ENCODE measurements at regions not wholly inside any gene's neighbourhood (a gene's known extent, or its start where the extent isn't known, plus 50 kb on each side); places are given as distances from the start of the nearest gene placed in this dataset.

DNA sequence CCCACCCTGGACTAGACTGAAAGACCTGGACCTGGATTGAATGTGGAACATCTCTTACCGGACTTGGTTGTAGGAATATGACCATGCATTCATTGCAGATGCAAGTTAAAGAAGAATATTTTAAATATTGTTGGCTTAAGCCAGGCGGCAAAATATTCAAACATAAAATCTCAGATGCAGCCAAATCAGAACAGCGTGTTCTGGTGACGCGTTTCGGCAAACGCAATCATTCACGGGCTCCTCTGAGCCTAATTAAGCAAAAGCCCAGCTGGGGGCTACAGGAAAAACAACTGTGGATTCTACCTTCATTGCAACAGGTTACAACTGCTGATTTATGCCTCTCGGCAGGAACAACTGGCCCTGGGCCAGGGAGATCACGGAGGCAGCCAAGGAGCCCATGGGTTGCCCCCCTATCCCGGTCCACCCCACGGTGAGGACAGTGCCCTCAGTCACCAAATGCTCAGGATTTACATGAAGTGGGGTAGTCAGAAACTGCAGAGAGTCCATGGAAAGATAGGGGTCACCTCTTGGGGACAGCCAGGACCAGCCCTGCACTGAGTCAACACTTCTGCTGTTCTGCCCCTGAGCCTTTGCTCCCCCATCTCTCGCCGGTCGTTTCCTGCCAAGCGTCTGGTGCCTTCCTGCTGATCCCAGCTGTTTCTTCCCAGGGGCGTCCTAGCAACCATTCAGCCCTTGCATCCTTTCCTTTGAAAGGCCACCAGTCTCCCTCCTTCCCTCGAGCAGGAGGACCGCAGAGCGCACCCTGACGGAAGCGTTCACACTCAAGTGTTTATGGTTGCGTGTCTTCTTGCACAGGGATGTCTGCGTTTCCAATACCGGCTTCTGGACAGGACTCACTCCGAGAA lies 64.4 kb upstream of the SFMBT2 start:
- TF ChIP-seq, protein P1, sequence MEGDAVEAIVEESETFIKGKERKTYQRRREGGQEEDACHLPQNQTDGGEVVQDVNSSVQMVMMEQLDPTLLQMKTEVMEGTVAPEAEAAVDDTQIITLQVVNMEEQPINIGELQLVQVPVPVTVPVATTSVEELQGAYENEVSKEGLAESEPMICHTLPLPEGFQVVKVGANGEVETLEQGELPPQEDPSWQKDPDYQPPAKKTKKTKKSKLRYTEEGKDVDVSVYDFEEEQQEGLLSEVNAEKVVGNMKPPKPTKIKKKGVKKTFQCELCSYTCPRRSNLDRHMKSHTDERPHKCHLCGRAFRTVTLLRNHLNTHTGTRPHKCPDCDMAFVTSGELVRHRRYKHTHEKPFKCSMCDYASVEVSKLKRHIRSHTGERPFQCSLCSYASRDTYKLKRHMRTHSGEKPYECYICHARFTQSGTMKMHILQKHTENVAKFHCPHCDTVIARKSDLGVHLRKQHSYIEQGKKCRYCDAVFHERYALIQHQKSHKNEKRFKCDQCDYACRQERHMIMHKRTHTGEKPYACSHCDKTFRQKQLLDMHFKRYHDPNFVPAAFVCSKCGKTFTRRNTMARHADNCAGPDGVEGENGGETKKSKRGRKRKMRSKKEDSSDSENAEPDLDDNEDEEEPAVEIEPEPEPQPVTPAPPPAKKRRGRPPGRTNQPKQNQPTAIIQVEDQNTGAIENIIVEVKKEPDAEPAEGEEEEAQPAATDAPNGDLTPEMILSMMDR (IDR thresholded peaks at IDR 0.05) = no peak
- TF ChIP-seq GABPB1 (CRISPR knock-in tag; IDR thresholded peaks at IDR 0.05) (no peak), SMAD3 (CRISPR knock-in tag; IDR thresholded peaks at IDR 0.05; ENCODE audit: borderline replicate concordance) (no peak), MYBL2 (CRISPR knock-in tag; IDR thresholded peaks at IDR 0.05) (no peak), ESRRA (CRISPR knock-in tag; IDR thresholded peaks at IDR 0.05; ENCODE audit: borderline replicate concordance) (no peak), NFYB (CRISPR knock-in tag; conservative IDR thresholded peaks at IDR 0.05; ENCODE audit: low read depth) (no peak), ETV6 (CRISPR knock-in tag; IDR thresholded peaks at IDR 0.05) (no peak)
- TF ChIP-seq, protein P2, sequence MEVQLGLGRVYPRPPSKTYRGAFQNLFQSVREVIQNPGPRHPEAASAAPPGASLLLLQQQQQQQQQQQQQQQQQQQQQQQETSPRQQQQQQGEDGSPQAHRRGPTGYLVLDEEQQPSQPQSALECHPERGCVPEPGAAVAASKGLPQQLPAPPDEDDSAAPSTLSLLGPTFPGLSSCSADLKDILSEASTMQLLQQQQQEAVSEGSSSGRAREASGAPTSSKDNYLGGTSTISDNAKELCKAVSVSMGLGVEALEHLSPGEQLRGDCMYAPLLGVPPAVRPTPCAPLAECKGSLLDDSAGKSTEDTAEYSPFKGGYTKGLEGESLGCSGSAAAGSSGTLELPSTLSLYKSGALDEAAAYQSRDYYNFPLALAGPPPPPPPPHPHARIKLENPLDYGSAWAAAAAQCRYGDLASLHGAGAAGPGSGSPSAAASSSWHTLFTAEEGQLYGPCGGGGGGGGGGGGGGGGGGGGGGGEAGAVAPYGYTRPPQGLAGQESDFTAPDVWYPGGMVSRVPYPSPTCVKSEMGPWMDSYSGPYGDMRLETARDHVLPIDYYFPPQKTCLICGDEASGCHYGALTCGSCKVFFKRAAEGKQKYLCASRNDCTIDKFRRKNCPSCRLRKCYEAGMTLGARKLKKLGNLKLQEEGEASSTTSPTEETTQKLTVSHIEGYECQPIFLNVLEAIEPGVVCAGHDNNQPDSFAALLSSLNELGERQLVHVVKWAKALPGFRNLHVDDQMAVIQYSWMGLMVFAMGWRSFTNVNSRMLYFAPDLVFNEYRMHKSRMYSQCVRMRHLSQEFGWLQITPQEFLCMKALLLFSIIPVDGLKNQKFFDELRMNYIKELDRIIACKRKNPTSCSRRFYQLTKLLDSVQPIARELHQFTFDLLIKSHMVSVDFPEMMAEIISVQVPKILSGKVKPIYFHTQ (CRISPR knock-in tag; IDR thresholded peaks at IDR 0.05) = no peak
- TF ChIP-seq, protein P3, sequence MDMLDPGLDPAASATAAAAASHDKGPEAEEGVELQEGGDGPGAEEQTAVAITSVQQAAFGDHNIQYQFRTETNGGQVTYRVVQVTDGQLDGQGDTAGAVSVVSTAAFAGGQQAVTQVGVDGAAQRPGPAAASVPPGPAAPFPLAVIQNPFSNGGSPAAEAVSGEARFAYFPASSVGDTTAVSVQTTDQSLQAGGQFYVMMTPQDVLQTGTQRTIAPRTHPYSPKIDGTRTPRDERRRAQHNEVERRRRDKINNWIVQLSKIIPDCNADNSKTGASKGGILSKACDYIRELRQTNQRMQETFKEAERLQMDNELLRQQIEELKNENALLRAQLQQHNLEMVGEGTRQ (CRISPR knock-in tag; IDR thresholded peaks at IDR 0.05) = no peak
- TF ChIP-seq, protein P4, sequence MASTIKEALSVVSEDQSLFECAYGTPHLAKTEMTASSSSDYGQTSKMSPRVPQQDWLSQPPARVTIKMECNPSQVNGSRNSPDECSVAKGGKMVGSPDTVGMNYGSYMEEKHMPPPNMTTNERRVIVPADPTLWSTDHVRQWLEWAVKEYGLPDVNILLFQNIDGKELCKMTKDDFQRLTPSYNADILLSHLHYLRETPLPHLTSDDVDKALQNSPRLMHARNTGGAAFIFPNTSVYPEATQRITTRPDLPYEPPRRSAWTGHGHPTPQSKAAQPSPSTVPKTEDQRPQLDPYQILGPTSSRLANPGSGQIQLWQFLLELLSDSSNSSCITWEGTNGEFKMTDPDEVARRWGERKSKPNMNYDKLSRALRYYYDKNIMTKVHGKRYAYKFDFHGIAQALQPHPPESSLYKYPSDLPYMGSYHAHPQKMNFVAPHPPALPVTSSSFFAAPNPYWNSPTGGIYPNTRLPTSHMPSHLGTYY (CRISPR knock-in tag; IDR thresholded peaks at IDR 0.05) = no peak
- TF ChIP-seq, protein P5, sequence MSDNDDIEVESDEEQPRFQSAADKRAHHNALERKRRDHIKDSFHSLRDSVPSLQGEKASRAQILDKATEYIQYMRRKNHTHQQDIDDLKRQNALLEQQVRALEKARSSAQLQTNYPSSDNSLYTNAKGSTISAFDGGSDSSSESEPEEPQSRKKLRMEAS (CRISPR knock-in tag; IDR thresholded peaks at IDR 0.05) = no peak
- TF ChIP-seq, protein P6, sequence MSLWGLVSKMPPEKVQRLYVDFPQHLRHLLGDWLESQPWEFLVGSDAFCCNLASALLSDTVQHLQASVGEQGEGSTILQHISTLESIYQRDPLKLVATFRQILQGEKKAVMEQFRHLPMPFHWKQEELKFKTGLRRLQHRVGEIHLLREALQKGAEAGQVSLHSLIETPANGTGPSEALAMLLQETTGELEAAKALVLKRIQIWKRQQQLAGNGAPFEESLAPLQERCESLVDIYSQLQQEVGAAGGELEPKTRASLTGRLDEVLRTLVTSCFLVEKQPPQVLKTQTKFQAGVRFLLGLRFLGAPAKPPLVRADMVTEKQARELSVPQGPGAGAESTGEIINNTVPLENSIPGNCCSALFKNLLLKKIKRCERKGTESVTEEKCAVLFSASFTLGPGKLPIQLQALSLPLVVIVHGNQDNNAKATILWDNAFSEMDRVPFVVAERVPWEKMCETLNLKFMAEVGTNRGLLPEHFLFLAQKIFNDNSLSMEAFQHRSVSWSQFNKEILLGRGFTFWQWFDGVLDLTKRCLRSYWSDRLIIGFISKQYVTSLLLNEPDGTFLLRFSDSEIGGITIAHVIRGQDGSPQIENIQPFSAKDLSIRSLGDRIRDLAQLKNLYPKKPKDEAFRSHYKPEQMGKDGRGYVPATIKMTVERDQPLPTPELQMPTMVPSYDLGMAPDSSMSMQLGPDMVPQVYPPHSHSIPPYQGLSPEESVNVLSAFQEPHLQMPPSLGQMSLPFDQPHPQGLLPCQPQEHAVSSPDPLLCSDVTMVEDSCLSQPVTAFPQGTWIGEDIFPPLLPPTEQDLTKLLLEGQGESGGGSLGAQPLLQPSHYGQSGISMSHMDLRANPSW (CRISPR knock-in tag; conservative IDR thresholded peaks at IDR 0.05; ENCODE audit: low read depth) = no peak
- TF ChIP-seq, protein P7, sequence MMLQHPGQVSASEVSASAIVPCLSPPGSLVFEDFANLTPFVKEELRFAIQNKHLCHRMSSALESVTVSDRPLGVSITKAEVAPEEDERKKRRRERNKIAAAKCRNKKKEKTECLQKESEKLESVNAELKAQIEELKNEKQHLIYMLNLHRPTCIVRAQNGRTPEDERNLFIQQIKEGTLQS (CRISPR knock-in tag; conservative IDR thresholded peaks at IDR 0.05) = no peak
- TF ChIP-seq, protein P8, sequence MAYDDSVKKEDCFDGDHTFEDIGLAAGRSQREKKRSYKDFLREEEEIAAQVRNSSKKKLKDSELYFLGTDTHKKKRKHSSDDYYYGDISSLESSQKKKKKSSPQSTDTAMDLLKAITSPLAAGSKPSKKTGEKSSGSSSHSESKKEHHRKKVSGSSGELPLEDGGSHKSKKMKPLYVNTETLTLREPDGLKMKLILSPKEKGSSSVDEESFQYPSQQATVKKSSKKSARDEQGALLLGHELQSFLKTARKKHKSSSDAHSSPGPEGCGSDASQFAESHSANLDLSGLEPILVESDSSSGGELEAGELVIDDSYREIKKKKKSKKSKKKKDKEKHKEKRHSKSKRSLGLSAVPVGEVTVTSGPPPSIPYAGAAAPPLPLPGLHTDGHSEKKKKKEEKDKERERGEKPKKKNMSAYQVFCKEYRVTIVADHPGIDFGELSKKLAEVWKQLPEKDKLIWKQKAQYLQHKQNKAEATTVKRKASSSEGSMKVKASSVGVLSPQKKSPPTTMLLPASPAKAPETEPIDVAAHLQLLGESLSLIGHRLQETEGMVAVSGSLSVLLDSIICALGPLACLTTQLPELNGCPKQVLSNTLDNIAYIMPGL (CRISPR knock-in tag; IDR thresholded peaks at IDR 0.05) = no peak
